ENCODE measurements at regions not wholly inside any gene's neighbourhood (a gene's known extent, or its start where the extent isn't known, plus 50 kb on each side); places are given as distances from the start of the nearest gene placed in this dataset.

DNA sequence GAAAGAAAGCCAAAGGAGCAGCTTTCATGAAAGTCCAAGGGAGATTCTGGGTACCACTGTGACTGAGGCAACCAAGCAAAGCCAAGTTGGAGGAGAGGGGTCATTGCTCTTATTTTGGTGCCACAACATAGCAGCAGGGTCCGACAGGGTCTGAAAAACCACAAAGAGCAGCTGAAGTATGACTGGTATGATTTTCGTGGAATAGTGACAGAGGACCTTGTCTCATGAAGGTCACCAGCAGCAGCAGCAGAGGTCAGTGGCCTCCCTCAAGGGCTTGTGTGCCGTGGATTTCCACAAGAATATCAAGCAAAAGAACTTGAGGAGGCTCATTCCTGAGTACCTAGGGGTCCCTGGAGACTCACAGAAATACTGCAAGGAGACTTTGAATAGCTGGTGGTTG, 160.9 kb upstream of the SYT6 start:
- DNase-seq (ENCODE audit: low spot score), result no peak

GRCh38 chr1:114314098-114314497, 160.4 kb upstream of the SYT6 start:
- no peak for DNase-seq (ENCODE audit: low spot score)

- DNase-seq (ENCODE audit: low spot score), result no peak
These were observed 157.1 kb upstream of the SYT6 start for GRCh38 chr1:114310695-114311271.

GRCh38 chr1:114302821-114303220, 149.2 kb upstream of the SYT6 start:
- DNase-seq (ENCODE audit: low spot score), result no peak

GRCh38 chr1:114299331-114299975, 145.8 kb upstream of the SYT6 start:
- no peak for DNase-seq (ENCODE audit: low spot score)

- DNase-seq (ENCODE audit: low spot score), result no peak
These were observed 144.3 kb upstream of the SYT6 start for GRCh38 chr1:114298008-114298407.

DNA sequence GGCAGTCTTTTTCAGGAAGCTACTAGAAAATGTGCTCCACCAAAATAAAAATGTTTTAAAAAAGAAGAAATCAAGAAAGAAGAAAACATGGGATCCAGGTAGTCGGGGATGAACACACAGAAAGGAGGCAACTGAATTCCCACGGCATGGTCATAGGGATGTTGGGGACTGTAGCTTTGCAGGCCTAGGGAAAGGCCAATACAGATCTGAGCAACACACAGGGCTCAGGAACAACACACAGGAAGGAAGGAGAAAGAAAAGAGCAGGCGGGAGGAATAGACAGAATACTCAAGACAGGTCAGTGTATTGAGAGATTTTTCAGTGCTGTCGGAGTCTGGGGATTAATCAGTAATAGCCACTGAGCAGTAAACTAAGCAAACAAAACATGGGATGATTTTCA, 142.7 kb upstream of the SYT6 start:
- no peak for DNase-seq (ENCODE audit: low spot score)

DNA sequence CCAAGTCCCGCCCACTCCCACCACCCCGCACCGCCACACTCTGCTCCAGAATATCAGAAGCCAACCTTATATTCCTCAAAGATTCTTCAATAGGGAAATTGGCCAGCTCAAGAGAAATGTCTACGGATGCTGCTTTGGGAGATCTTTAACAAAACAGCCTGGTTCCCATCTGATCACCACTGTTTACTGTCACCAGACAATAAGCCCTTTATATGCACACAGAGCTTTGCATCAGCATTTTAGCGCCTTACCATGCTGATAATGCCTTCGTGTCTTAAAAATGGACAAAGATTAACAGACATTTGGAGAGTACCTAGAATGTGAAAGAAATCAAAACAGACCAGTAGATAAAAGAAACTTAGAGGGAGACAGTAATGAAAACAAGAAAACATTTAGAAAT, 141.7 kb upstream of the SYT6 start:
- no peak for DNase-seq (ENCODE audit: low spot score)

- no peak for DNase-seq (ENCODE audit: low spot score)
These were observed 139.2 kb upstream of the SYT6 start for GRCh38 chr1:114292835-114293234.

DNA sequence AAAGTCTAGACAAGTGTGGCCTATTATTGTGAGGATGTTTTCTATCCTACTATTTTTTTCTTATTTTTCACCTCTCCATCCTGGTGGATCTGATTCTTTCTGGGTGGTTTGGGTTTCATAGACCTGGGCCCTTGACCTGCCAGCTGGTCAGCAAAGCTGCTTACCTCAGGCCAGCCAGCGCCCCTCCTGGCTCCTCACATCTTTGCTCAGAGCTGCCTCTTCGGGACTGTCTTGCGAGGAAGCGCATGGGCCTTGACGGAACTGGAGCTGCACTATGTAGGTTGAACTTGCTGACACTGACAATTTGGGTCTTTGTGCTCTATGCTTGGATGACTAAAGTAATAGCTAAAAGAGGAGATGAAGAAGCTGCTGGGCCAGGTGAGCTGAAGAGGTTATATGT, 138.5 kb upstream of the SYT6 start:
- no peak for DNase-seq (ENCODE audit: low spot score)

DNA sequence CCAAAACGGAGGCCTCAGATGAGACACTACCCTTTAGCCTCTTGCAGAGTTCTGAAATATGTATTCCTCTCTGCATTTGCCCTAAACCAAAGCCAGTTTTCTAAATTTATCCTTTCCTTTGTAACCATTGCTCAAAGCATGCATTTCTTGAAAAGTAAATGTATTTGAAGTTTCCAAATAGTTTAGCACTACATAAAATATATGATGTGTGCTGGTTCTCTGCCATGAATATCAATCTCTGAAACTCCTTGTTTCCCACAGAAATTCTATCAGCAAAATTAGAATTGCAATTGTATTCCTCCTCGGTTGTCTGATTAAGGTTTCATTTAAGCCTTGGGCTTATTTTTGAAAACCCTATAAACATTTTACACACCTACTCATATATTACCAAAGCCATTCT, 137.1 kb upstream of the SYT6 start:
- DNase-seq (ENCODE audit: low spot score), result no peak

DNA sequence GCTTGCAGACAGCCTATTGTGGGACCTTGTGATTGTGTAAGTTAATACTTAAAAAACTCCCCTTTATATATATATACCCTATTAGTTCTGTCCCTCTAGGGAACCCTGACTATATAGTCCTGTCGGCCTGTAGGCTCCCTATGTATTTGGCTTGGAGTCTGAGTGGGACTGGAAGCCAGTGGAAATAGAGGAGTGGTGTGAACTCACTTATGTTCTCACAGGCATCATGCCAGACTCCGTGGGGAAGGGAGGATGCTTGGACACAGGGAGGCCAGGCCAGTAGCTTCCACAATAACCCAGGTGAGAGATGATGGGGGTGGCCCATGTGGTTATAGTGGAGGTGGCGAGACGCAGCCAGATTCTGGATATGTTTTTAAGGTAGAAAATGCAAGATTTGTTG, 136.7 kb upstream of the SYT6 start:
- no peak for DNase-seq (ENCODE audit: low spot score)

- no peak for DNase-seq (ENCODE audit: low spot score)
These were observed 136.2 kb upstream of the SYT6 start for GRCh38 chr1:114289824-114290223.

GRCh38 chr1:114289306-114289705, 135.6 kb upstream of the SYT6 start:
- no peak for DNase-seq (ENCODE audit: low spot score)

- DNase-seq (ENCODE audit: low spot score), result no peak
These were observed 133.3 kb upstream of the SYT6 start for GRCh38 chr1:114286960-114287359.

GRCh38 chr1:114286179-114286578, 132.5 kb upstream of the SYT6 start:
- no peak for DNase-seq (ENCODE audit: low spot score)

DNA sequence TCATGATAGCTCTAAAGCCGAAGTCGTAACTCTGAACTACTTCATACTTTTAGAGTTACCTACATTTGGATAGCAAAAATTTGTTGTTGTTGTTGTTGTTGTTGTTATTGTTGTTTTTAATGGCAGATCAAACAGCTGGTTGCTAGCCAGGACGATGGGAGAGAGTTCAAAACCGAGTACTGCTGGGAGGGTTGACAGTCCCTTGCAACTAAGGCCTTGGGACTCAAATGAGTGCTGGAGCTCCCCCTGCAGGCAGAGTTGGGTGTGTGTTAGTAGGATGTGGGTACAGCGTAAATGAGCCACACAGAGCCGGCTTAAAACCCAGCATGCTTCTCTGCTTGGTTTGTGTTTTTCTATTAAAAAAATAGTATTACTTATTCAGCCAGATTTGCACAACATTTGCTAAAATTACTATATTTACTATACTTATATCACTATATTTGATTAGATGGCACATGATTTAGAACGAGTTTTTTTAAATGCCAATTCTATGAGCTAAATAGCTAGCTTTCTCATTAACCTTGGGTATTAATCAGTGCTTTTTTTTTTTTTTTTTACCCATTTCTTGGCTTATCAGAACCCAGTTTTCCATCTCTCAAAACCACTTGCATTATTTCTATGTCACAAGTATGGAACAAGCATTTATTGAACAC, 129.2 kb upstream of the SYT6 start:
- peak; percentile 85 for DNase-seq (ENCODE audit: low spot score)

- DNase-seq (ENCODE audit: low spot score), result no peak
These were observed 125.2 kb upstream of the SYT6 start for GRCh38 chr1:114278911-114279310.

DNA sequence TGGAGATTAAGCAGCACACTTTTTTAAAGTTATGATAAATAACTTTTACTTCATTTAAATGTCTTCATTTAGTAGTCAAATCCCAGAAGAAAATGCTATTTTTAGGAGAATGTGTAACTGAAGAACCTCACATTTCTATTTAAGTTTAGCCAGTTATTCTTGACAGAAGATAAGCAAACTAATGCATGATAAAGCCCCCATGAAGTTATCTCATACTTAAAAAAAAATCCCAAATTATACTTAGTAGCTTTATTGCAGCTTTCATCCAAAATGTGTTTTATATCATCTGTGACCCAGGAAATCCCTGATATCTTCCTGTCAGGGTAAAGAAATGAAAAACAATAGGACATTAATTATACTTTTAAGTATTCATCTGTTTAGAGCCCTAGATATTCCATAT, 124.8 kb upstream of the SYT6 start:
- no peak for DNase-seq (ENCODE audit: low spot score)

DNA sequence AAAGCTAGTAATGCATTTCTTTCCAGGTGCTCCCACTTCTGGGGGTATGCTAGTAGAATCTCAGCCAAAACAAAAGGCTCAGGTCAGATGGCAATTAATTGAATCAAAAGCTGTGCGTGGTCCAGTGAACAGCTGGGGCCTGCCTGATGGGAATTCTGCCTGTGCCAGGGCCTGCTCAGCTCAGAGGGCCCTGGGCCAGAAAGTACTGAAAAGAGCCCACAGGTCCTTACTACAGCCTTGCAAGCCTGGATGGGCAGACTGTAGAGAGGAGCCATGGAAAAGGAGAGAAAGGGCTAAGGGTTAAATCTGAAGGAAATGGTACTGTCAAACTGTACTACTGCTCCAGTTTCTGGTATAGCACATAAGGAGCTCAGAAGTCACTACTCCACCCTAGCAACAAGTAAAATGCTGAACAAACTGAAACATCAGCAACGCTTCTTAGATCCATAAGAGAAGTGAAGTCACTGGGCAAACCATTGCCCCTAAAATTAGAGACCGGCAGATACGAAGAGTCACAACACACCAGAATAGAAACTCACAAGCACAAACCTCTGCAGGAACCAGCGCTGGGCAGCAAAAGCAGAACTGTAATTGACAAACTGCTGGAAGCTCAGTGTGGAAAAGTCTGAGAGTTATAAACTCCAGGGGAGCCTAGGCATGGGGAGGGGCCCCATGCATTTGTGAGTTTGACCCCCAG, 121.1 kb upstream of the SYT6 start:
- DNase-seq (ENCODE audit: low spot score), result no peak

GRCh38 chr1:114272593-114272992, 118.9 kb upstream of the SYT6 start:
- no peak for DNase-seq (ENCODE audit: low spot score)

DNA sequence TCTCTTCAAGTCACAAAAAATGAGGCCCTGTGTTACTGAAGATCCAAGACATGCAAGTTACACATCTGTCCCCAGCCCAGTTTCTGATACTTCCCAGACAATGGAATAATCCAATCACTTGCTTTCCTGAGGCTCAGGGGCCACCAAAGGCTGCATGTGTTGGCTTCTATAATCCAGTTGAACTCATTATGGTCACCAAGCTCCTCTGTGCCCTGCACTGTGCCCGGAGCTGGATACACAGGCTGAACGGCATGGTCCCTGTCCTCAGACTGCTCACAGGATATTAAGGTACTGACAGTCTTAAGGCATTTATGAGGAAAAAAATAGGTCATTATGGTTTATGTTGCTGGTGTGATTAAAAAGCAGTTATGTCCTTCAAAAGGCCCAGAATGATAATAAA, 117.0 kb upstream of the SYT6 start:
- no peak for DNase-seq (ENCODE audit: low spot score)

DNA sequence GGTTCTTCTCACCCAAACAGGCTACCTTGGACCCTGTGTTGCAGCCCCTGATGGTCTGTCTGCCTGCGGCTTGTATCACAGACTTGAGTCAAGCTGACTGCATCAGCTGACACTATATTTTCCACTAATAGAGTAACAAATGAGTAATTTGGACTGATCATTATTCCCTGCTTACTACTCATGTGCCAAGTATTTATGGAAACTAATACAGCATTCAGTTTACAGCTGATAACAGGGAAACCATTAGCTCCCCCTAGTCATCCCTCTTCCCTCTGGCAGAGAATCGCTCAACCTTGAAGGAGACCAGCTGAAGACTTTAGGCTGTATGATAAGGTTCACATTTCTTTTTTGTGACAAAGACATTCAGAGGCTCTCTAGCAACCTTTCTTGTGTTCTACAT, 116.6 kb upstream of the SYT6 start:
- no peak for DNase-seq (ENCODE audit: low spot score)

All from SK-N-DZ (cell line).